Astrocyte of the spinal cord (primary cell): ENCODE measurements at regions not wholly inside any gene's neighbourhood (a gene's known extent, or its start where the extent isn't known, plus 50 kb on each side); places are given as distances from the start of the nearest gene placed in this dataset.

Experiments used
- DNase-seq: peaks from one replicate; pipeline ENCODE4 v3.0.0; 2011; ENCODE audit warnings: low read depth, low spot score
- H3K4me3 ChIP-seq: 2 replicates; pipeline ENCODE4 v1.5.1; 2011; ENCODE audit warnings: low read depth, mild to moderate bottlenecking, low read length, moderate library complexity
- in situ Hi-C: cut with HindIII; loops from 2 replicates; pipeline ENCODE4 v1.10.0; 2017; ENCODE audit warnings: low sequenced_read_pairs
- TF ChIP-seq, protein P1 (sequence below): IDR thresholded peaks from 2 replicates; pipeline ENCODE4 v1.5.1; 2012; ENCODE audit warnings: low read depth, mild to moderate bottlenecking, low read length, inconsistent platforms

DNA sequence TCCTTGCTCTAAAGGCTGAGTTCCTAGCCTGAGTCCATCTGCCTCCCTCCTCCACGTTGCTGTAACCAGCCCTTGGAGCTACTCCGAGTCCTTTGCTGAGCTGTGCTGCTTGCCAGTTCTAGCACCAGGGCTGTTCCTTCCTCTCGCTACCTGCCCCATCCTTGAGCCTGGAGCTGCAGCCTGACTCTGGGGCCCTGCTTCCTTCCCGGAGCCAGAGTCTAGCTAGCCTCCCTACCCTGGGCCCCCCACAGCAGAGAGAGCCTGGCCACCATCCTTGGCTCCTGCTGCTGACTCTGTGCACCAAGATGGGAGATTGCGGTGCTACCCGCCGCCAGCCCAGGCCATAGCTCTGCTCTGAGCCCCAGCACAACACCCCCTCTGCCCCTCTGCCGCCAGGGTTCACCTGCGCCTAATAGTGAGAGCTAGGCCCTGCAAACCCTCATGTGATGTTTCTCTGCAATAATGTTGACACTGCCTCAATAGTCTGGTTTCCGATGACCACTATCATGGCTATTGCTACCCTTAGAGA is 135.9 kb upstream of the ASB18 start:
- no peak overlapping the region for H3K4me3 ChIP-seq
- no peak for DNase-seq
- TF ChIP-seq, protein P1, sequence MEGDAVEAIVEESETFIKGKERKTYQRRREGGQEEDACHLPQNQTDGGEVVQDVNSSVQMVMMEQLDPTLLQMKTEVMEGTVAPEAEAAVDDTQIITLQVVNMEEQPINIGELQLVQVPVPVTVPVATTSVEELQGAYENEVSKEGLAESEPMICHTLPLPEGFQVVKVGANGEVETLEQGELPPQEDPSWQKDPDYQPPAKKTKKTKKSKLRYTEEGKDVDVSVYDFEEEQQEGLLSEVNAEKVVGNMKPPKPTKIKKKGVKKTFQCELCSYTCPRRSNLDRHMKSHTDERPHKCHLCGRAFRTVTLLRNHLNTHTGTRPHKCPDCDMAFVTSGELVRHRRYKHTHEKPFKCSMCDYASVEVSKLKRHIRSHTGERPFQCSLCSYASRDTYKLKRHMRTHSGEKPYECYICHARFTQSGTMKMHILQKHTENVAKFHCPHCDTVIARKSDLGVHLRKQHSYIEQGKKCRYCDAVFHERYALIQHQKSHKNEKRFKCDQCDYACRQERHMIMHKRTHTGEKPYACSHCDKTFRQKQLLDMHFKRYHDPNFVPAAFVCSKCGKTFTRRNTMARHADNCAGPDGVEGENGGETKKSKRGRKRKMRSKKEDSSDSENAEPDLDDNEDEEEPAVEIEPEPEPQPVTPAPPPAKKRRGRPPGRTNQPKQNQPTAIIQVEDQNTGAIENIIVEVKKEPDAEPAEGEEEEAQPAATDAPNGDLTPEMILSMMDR = no peak
- in situ Hi-C loops = no loop called here

DNA sequence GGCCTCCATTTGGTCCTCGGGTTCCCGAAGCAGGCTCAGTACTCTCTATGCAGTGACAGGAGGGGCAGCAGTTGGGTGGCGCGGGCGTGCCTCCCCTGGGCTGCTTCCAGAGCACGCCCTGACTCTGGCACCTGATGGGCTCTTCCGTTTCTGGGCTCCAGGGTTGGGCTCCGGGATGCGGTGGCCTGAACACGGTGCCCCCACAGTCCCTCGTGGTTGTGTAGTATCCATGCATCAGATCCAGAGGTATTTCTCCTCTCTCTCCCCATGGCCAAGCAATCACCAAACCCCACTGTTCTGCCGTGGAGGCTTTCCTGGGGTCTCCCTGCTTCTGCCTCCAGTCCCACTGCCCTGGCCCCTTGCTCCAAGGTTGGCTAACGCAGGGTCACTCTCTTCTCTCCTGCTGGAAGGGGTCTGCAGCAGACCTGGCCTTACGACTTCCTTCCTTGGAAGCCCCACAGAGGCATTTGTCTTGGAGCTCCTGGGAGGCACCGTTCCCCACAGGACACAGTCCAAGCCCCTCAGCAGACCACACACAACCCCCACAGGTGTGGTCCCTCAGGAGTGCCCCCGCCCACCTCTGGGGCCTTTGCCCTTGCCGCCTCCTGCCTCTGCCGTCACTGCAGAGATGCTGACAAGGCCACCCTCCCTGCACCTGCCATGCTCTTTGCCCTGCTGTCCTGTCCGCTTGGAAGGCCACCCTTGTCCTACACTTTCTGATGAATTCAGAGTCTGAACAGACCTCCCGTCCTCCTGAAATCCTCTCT is 136.6 kb upstream of the ASB18 start:
- H3K4me3 ChIP-seq = no peak overlapping the region
- TF ChIP-seq, protein P1 = no peak
- in situ Hi-C loops = no loop called here
- no peak for DNase-seq

DNA sequence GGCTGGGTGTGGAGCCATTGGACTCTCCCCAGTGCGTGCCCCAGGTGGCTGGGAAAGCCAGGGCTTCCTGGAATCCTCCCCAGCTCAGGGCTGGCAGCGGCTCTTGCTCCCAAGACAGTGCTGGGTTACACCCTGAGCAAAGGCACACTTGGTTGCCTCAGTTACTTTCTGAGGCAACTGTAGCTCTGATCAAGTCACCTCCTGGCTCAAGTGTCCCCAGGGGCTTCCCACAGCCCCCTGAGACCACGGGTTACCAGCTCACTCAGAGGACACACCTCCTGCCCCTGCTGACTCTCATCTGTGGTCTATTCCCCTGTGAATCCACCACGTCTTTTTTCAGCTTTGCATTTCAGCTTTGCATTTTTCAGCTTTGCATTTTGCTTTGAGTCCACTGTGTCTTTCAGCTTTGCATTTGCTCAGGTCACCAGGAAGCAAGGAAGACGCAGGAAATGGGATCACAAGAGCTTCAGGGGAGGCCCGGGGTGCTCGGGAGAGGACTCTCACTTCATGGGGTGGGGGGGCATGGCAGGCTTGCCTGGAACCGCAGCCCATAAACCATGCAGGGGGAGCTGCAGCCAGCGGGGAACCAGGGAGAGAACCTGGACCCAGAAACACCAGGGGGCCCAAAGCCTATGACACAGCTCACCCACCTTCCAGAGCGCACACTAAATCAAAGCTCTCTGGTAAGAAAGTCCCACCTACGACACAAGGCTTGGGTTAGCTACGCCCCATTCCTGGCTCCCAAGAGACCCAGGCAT is 138.0 kb upstream of the ASB18 start:
- H3K4me3 ChIP-seq = no peak overlapping the region
- TF ChIP-seq, protein P1 = no peak
- in situ Hi-C loops = no loop called here
- no peak for DNase-seq

DNA sequence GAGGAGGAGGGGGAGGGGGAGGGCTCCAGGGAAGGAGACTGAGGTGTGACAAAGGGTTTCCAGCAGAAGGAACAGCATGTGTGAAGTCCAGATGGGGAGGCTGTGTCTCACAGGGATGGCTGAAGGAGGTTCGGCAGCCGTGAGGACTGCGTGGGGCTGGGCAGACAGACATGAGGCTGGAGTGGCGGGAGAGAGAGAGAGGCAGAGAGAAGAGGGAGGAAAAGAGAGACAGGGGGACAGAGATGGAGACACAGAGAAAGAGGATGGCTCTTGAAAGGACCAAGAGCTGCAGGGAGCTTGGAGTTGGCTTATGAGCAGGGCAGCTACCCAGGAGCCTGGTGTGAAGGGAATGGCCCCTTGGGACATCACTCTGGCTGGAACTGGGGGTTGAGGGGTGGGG is 138.9 kb upstream of the ASB18 start:
- TF ChIP-seq, protein P1 = no peak
- no peak overlapping the region for H3K4me3 ChIP-seq
- in situ Hi-C loops = no loop called here
- no peak for DNase-seq

DNA sequence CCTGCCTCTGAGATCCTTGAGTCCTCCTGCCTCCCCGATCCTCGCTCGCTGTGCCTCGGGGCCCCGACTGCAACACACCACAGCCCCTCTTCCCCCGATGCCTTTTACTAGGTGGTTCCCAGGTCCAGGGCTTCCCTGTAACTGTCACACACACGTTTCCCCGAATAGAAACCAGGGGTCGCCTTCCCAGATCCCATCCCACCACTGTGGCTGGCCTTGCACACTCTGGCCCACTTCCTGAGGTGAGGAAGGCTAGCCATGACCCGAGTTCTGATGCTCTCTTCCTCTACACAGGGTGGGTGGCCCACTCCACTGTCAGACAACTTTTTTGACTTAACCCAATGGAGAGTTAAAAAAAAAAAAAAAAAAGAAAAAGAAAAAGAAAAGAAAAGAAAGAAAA is 139.6 kb upstream of the ASB18 start:
- H3K4me3 ChIP-seq = no peak overlapping the region
- in situ Hi-C loops = no loop called here
- DNase-seq = no peak
- TF ChIP-seq, protein P1 = no peak

DNA sequence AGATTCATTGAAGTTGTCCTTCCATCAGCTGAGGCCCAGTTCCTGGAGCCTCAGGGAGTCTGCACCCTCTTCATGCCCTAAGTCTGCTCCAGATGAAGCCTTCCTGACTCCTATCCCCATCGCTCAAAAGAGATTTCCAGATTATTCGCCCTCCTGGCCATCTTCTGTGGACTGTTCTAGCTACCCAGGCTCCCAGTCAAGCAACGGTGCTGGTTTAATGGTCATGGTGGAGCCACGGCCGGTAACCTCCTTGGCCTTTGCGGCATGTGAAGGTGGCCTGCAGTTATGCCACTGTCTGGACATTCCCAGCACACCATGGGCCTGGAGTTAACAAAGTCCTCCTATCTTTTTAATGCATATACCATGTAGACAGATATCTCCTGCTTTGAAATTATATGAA is 140.1 kb upstream of the ASB18 start:
- in situ Hi-C loops = no loop called here
- no peak for DNase-seq
- TF ChIP-seq, protein P1 = no peak
- H3K4me3 ChIP-seq = no peak overlapping the region
